NOMO-1 treated with DMSO at 0.1 percent for 48 hours (cell line): ENCODE measurements at regions not wholly inside any gene's neighbourhood (a gene's known extent, or its start where the extent isn't known, plus 50 kb on each side); places are given as distances from the start of the nearest gene placed in this dataset.
"Not testable (repeated sequence)": the region's sequence is repeated elsewhere in the genome, so short reads cannot be mapped to it uniquely, and the experiment has no call there.

Experiments used
- DNase-seq: peaks from one replicate; lab custom pipeline; 2025; ENCODE audit not compliant: unreplicated experiment; lab: John Stamatoyannopoulos, UW

GRCh38 chrX:45622042-45622423, 421.4 kb upstream of the DIPK2B start:
- no peak for DNase-seq

DNA sequence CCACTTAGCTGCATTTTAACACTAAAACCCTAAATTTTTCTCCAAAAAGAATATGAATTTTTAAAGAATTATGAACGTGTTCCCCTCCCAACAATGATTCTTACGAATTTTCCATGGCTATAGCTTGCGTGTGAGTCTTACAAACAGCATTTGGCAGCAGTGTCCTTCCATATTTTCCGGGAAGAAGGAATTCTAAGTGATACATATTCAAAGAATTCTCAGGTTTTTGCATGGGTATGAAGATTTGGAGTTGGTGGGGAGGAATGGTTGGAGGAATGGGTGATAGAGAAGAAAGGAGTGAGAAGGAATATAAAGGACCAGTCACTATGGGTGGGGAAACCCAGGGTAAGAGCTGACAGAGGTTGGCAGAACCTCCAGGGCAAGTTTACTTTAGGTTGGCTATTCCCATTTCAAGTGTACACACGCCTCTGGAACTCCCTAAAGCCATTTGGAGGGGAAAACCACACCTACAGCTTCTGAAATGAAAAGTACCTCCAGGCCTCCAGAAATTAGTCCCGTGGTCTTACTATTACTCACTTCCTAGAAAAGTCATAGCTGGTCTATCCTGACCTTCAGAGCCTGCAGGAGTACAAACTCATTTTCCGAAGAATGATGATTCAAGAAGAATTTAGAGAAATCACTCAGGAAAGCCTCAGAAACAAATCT, 420.8 kb upstream of the DIPK2B start:
- no peak for DNase-seq

- no peak for DNase-seq
These were observed 418.6 kb upstream of the DIPK2B start for GRCh38 chrX:45619290-45619689.

- not testable (repeated sequence) for DNase-seq
These were observed 414.9 kb upstream of the DIPK2B start for GRCh38 chrX:45615591-45615990.

DNA sequence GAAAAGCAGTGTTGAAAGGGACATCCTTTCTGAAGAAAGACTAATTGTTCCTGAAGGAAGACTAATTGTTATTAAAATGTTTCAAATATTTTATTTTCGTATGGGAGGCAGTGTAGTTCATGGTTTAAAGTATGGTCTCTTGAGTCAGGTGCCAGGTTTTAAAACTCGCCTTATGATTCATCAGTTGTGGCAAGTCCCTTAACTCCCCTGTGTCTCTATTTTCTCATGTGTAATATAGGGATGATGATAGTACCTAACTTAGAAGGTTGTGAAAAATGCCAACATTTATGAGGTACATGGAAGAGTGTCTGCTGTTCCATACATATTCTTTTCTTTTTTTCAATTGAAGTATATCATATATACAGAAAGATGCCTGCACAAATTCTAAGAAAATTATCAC, 414.2 kb upstream of the DIPK2B start:
- no peak for DNase-seq

DNA sequence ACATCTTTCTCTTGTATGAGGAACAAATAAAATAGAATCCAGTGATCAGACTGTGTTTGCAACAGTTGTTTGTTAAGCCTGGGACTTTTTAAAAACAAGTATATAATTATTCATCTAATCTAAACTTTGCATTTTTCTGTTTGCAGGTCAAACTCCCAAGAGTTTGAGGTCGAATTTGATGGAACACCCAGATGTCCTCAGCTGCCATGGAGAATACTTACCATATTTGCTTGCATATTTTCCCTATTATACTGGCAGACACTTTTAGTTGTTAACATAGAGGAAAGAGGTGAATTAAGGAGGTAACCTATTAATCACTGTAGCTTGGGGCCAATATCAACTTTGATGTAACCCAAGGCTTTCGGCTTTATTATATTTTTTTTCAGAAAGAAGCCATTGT, 401.5 kb upstream of the DIPK2B start:
- no peak for DNase-seq

- no peak for DNase-seq
These were observed 400.4 kb upstream of the DIPK2B start for GRCh38 chrX:45601052-45601451.

DNA sequence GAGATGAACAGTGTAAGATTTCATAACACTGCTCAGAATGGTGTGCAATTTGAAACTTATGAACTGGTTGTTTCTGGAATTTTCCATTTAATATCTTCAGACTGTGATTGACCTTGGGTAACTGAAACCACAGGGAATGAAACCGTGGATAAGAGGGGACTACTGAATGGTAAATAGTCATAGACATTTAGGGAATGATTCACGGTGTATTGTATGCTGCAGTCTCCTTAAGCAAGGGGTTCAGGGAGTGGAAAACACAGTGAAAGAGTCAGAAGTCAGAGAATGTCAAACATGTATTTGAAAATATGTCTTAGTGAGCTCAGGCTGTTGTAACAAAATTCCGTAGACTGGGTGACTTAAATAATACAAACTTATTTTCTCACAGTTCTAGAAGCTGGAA, 398.2 kb upstream of the DIPK2B start:
- no peak for DNase-seq

GRCh38 chrX:45596188-45596808, 395.6 kb upstream of the DIPK2B start:
- DNase-seq: no peak

GRCh38 chrX:45592101-45592500, 391.4 kb upstream of the DIPK2B start:
- DNase-seq: no peak

- DNase-seq: no peak
These were observed 391.0 kb upstream of the DIPK2B start for GRCh38 chrX:45591650-45592049.

- DNase-seq: no peak
These were observed 384.0 kb upstream of the DIPK2B start for GRCh38 chrX:45584717-45585116.

DNA sequence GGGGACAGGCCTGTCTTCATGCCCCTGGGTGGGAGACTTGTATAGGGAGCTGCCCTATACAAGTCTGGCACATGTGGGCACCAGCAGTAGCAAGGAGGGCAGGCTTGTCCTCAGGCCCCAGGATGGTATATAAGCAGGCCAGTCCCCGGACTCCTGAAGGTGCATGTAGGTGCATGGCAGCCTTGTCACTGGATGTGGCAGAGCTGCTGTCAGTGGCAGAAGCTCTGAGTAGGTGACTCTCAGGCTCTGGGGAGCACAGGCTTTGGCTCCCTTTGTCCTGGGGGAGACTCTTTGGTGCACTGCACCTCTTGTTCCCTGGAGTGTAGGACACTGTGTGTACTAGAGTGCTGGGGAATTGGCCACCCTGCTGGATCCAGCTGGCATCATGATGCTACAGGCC, 376.7 kb upstream of the DIPK2B start:
- DNase-seq: no peak

- no peak for DNase-seq
These were observed 370.8 kb upstream of the DIPK2B start for GRCh38 chrX:45571453-45571852.

DNA sequence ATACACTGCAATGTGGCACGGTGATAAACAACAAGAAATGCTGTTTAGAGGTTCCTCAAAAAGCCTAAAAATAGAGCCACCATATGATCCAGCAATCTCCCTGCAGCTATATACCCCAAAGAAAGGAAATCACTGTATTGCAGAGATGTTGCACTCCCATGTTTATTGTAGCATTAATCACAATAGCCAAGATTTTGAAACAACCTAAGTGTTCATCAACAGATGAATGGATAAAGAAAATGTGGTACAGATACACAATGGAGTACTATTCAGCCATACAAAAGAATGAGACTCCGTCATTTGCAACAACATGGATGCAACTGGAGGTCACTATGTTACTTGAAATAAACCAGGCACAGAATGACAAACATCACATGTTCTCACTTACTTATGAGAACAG, 365.8 kb upstream of the DIPK2B start:
- DNase-seq: no peak

DNA sequence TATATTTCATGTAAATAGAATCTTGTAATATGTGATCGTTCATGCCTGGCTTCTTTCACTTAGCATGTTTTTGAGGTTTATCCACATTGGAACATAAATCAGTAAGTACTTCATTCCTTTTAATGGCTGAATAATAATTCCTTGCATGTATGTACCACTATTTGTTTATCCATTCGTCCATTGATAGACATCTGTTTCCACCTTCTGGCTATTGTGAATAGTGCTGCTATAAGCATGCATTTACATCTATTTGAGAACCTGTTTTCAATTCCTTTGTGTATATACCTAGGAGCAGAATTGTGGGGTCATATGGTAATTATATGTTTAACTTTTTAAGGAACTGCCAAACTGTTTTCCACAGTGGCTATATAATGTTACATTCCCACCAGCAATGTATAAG, 356.7 kb upstream of the DIPK2B start:
- no peak for DNase-seq

- DNase-seq: no peak
These were observed 354.1 kb upstream of the DIPK2B start for GRCh38 chrX:45554736-45555135.

GRCh38 chrX:45553417-45553816, 352.7 kb upstream of the DIPK2B start:
- DNase-seq: no peak

- DNase-seq: not testable (repeated sequence)
These were observed 346.0 kb upstream of the DIPK2B start for GRCh38 chrX:45546697-45547096.

DNA sequence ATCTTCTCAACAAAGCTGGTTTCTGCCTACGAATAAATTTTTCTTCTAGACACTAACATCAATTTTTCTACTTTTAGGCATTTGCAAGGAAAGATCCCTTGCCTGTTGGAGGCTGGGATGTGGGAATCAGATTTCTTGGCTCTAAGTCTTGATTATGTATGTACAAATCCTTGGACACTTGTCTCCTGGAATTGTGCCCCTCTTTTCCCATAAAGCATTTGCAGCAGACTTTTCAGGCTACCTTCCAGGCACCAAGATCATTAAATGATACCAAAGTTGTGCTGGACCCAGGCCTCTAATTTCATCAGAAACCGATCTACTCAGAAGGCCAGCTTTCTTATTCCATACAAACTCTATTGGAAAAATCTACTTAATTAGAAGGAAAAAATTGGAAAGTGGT, 339.5 kb upstream of the DIPK2B start:
- no peak for DNase-seq

- no peak for DNase-seq
These were observed 337.3 kb upstream of the DIPK2B start for GRCh38 chrX:45537936-45538335.

GRCh38 chrX:45527834-45528233, 327.2 kb upstream of the DIPK2B start:
- no peak for DNase-seq

DNA sequence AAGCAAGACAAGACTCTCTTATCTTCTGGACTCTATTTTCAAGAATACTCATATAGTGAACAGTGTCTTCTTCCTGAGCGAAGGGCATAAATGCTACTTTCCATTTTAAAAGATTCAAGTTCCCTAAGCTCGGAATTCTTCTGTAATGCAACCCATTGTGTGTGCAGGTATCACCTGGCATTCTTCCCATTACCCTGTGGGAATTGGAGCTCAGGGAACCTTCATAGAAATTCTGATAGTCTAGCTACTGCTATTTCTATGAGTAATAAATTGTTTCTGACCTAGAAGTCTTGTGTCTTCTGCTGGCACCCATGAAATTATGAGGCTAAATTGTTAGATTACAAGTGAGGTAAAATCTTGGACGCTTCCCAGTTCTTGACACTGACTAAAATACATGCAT, 324.1 kb upstream of the DIPK2B start:
- DNase-seq: no peak
